Suprapubic skin (tissue), 4 donors: ENCODE measurements at regions not wholly inside any gene's neighbourhood (a gene's known extent, or its start where the extent isn't known, plus 50 kb on each side); places are given as distances from the start of the nearest gene placed in this dataset.

ENCODE experiments used
- DNase-seq, 2 donors: peaks; one replicate each; pipeline ENCODE4 v3.0.0-alpha.2; 2019; ENCODE audit warnings: low spot score in 2 of 2
- H3K27ac ChIP-seq: fragments of 200-600 bp; sonication (generic); one replicate; pipeline ENCODE4 v1.5.1; 2019
- H3K27me3 ChIP-seq: fragments of 200-600 bp; sonication (generic); one replicate; pipeline ENCODE4 v1.5.1; 2019
- H3K36me3 ChIP-seq: fragments of 200-600 bp; sonication (generic); one replicate; pipeline ENCODE4 v1.5.1; 2019
- H3K4me1 ChIP-seq: fragments of 200-600 bp; sonication (generic); one replicate; pipeline ENCODE4 v1.5.1; 2019
- H3K4me3 ChIP-seq: fragments of 200-600 bp; sonication (generic); one replicate; pipeline ENCODE4 v1.5.1; 2019; ENCODE audit warnings: mild to moderate bottlenecking
- H3K9me3 ChIP-seq: fragments of 200-600 bp; sonication (generic); one replicate; pipeline ENCODE4 v1.5.1; 2019
- CTCF ChIP-seq, 2 donors: fragments of 200-600 bp in 1 of 2; fragments of 450-650 bp in 1 of 2; sonication (generic) in 1 of 2; IDR thresholded peaks; one replicate each; pipeline ENCODE4 v1.5.1; 2016 to 2019; ENCODE audit warnings: antibody characterized with exemption in 2 of 2, mild to moderate bottlenecking in 1 of 2, moderate library complexity in 1 of 2
- EP300 ChIP-seq: sonication (generic); formaldehyde crosslinking; IDR thresholded peaks from one replicate; pipeline ENCODE4 v1.6.1; 2017; ENCODE audit warnings: antibody characterized with exemption
- POLR2A ChIP-seq, 2 donors: fragments of 450-650 bp; IDR thresholded peaks; one replicate each; pipeline ENCODE4 v1.6.1; 2017; ENCODE audit warnings: antibody characterized with exemption in 2 of 2, mild to moderate bottlenecking in 2 of 2, moderate library complexity in 2 of 2
- POLR2AphosphoS5 ChIP-seq, 3 donors: sonication (generic); formaldehyde crosslinking; IDR thresholded peaks; one replicate each; pipeline ENCODE4 v1.6.1; 2017; ENCODE audit warnings: antibody characterized with exemption in 3 of 3
- WGBS: methylation state at CpG from one replicate; pipeline ENCODE4 v1.1.5; 2018; 5-methylcytosine and 5-hydroxymethylcytosine counted together

DNA sequence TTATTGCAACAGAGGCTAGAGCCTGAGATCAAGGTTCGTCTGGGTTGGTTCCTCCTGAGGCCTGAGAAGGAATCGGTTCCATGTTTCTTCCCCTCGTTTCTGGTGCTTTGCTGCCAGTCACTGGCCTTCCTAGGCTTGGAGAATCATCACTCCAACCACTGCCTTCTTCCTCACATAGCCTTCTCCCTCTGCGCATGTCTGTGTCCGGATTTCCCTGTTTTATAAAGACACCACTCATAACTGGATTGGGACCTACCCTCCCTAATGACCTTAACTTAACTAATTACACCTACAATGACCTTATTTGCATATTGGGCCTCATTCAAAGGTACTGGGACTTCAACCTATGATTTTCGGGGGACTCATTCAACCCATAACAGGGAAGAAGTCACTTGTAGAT lies 119.8 kb upstream of the CCDC68 start:
- no peaks in the 10 kb centered on the region for H3K4me1 ChIP-seq
- H3K4me3 ChIP-seq, result no peak overlapping the region
- no peak for DNase-seq
- 88% methylated on average over 6 of the region's 6 CpGs for WGBS
- no peak overlapping the region for H3K27ac ChIP-seq
- no peaks in the 10 kb centered on the region for H3K27me3 ChIP-seq
- H3K9me3 ChIP-seq, result peaks cover 2% of the 10 kb centered on the region
- no peaks in the 10 kb centered on the region for H3K36me3 ChIP-seq
- TF ChIP-seq POLR2A (IDR thresholded peaks at IDR 0.05), result no peak

- H3K36me3 ChIP-seq, result no peaks in the 10 kb centered on the region
- H3K4me3 ChIP-seq, result no peak overlapping the region
- H3K9me3 ChIP-seq, result peaks cover 7% of the 10 kb centered on the region
- DNase-seq, result no peak
- H3K4me1 ChIP-seq, result no peaks in the 10 kb centered on the region
- 54% methylated on average over 8 of the region's 8 CpGs for WGBS
- TF ChIP-seq POLR2A (IDR thresholded peaks at IDR 0.05), result no peak
- TF ChIP-seq EP300, result no peak
- no peak for TF ChIP-seq POLR2AphosphoS5 (IDR thresholded peaks at IDR 0.05)
- TF ChIP-seq CTCF (IDR thresholded peaks at IDR 0.05), result no peak
- no peaks in the 10 kb centered on the region for H3K27me3 ChIP-seq
- no peak overlapping the region for H3K27ac ChIP-seq
These were observed 119.2 kb upstream of the CCDC68 start for GRCh38 chr18:55078303-55078932.

DNA sequence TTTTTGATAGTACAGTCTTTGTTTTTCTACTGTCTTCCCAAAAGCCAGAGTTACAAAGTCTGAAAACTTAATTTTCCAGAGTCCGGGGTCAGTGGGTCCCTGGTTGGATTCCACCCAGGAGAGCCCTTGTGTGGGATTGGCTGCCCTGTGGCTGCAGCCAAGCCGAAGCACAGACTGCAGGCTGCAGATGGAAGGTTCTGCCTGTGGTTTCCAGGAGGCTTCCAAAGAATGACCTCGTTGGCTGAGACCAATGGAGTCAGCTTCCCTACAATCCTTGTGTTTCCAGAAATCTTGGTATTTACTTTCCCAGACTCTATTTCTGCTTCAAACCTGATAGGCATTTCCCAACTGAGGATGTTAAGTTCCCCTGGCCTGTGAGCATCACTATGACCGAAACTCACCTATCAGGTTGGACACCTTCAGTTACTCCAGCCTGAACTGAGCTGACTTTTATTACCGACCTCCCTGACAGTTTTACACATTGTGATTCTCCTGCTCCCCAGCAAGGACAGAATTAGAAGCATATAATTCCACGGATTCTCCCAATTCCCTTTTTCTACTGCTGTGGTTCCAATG lies 117.5 kb upstream of the CCDC68 start:
- TF ChIP-seq POLR2A (IDR thresholded peaks at IDR 0.05) (no peak), CTCF (IDR thresholded peaks at IDR 0.05) (no peak), EP300 (no peak), POLR2AphosphoS5 (IDR thresholded peaks at IDR 0.05) (no peak)

DNA sequence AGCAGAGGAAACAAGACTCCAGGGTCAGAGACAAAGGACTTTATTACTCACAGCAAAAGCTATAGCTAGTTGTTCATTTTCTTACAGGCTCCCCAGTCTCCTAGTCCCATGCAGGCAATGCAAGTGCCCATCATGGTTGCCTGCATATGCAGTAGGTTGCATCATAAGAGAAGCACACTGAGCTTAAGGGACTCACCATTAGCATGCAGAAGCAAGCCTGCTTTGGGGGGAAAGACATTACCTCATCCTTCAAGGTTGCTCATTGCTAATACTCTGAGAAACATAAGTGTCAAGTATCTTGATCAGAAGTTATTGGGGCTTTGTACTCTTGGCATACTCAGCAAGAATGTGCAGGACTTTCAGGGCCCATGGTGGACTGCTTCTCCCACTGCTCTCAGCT lies 114.6 kb upstream of the CCDC68 start:
- Histone ChIP-seq H3K4me3 (no peak overlapping the region), H3K36me3 (no peaks in the 10 kb centered on the region), H3K27ac (no peak overlapping the region), H3K9me3 (peaks cover 7% of the 10 kb centered on the region), H3K4me1 (no peaks in the 10 kb centered on the region), H3K27me3 (no peaks in the 10 kb centered on the region)
- no peak for DNase-seq
- TF ChIP-seq POLR2AphosphoS5 (IDR thresholded peaks at IDR 0.05), result no peak
- TF ChIP-seq CTCF (IDR thresholded peaks at IDR 0.05), result no peak
- no peak for TF ChIP-seq EP300
- TF ChIP-seq POLR2A (IDR thresholded peaks at IDR 0.05), result no peak

More for the DNA sequence above, 117.5 kb upstream of the CCDC68 start:
- Histone ChIP-seq H3K4me1 (no peaks in the 10 kb centered on the region), H3K27ac (no peak overlapping the region), H3K9me3 (peaks cover 7% of the 10 kb centered on the region), H3K27me3 (no peaks in the 10 kb centered on the region), H3K4me3 (no peak overlapping the region), H3K36me3 (no peaks in the 10 kb centered on the region)
- no peak for DNase-seq
- WGBS, result 69% methylated on average over 5 of the region's 6 CpGs

GRCh38 chr18:55073116-55073515 lies 113.9 kb upstream of the CCDC68 start:
- peaks cover 7% of the 10 kb centered on the region for H3K9me3 ChIP-seq
- 94% methylated on average over 4 of the region's 4 CpGs for WGBS
- DNase-seq, result no peak
- TF ChIP-seq POLR2A (IDR thresholded peaks at IDR 0.05) (no peak), EP300 (no peak), CTCF (IDR thresholded peaks at IDR 0.05) (no peak), POLR2AphosphoS5 (IDR thresholded peaks at IDR 0.05) (no peak)
- no peak overlapping the region for H3K4me3 ChIP-seq
- H3K4me1 ChIP-seq, result no peaks in the 10 kb centered on the region
- no peaks in the 10 kb centered on the region for H3K36me3 ChIP-seq
- no peaks in the 10 kb centered on the region for H3K27me3 ChIP-seq
- no peak overlapping the region for H3K27ac ChIP-seq
